GM23338 (cell line): ENCODE measurements at regions not wholly inside any gene's neighbourhood (a gene's known extent, or its start where the extent isn't known, plus 50 kb on each side); places are given as distances from the start of the nearest gene placed in this dataset.
A peak's percentile ranks its signal among the peaks of the same experiment; 100 is the strongest.
"Not testable (repeated sequence)": the region's sequence is repeated elsewhere in the genome, so short reads cannot be mapped to it uniquely, and the experiment has no call there.

ENCODE experiments used
- ATAC-seq: fragments of 200-7000 bp; cut with Tn5 transposase; 3 replicates; pipeline ENCODE4 v1.9.1; 2020
- DNase-seq: peaks from one replicate; pipeline ENCODE4 v3.0.0-alpha.2; 2015; ENCODE audit warnings: low spot score
- H2AFZ ChIP-seq: fragments of 200-600 bp; sonication (generic); 2 replicates; pipeline ENCODE4 v1.8.0; 2016; ENCODE audit warnings: antibody characterized with exemption, mild to moderate bottlenecking, moderate library complexity
- H3F3A ChIP-seq: fragments of 200-600 bp; sonication (generic); replicated peaks from 2 replicates; pipeline ENCODE4 v1.8.0; 2017; ENCODE audit warnings: antibody characterized with exemption, mixed run types, low read depth
- H3K27ac ChIP-seq: fragments of 200-600 bp; sonication (generic); 2 replicates; pipeline ENCODE4 v1.6.1; 2016; ENCODE audit warnings: low read depth
- H3K27me3 ChIP-seq: fragments of 200-600 bp; sonication (generic); 2 replicates; pipeline ENCODE4 v1.8.0; 2016; ENCODE audit warnings: mild to moderate bottlenecking, mixed run types, moderate library complexity; ENCODE audit not compliant: insufficient read depth
- H3K36me3 ChIP-seq: fragments of 200-600 bp; sonication (generic); 2 replicates; pipeline ENCODE4 v1.8.0; 2016; ENCODE audit warnings: mild to moderate bottlenecking; ENCODE audit not compliant: insufficient read depth
- H3K4me1 ChIP-seq: fragments of 200-600 bp; sonication (generic); 2 replicates; pipeline ENCODE4 v1.8.0; 2016; ENCODE audit warnings: mild to moderate bottlenecking, moderate library complexity; ENCODE audit not compliant: insufficient read depth
- H3K4me2 ChIP-seq: fragments of 200-600 bp; sonication (generic); 2 replicates; pipeline ENCODE4 v1.7.1; 2017; ENCODE audit warnings: mixed run types
- H3K4me3 ChIP-seq: fragments of 200-600 bp; sonication (generic); 2 replicates; pipeline ENCODE4 v1.6.1; 2016; ENCODE audit warnings: mixed run types
- H3K79me2 ChIP-seq: fragments of 200-600 bp; sonication (generic); replicated peaks from 2 replicates; pipeline ENCODE4 v1.8.0; 2017; ENCODE audit warnings: mild to moderate bottlenecking; ENCODE audit not compliant: insufficient read depth
- H3K9me2 ChIP-seq: fragments of 200-600 bp; sonication (generic); 2 replicates; pipeline ENCODE4 v1.8.0; 2017; ENCODE audit not compliant: insufficient read depth
- H4K20me1 ChIP-seq: fragments of 200-600 bp; sonication (generic); replicated peaks from 2 replicates; pipeline ENCODE4 v1.8.0; 2017; ENCODE audit warnings: mild to moderate bottlenecking; ENCODE audit not compliant: insufficient read depth
- H3K27ac Mint-ChIP-seq: 2 replicates; pipeline ENCODE4 v1.8.0; 2020; ENCODE audit warnings: inconsistent platforms, mild to moderate bottlenecking, moderate library complexity, mixed read lengths
- H3K27me3 Mint-ChIP-seq: 3 replicates; pipeline ENCODE4 v1.8.0; 2022; ENCODE audit warnings: low read depth, mild to moderate bottlenecking, moderate library complexity, mixed read lengths, inconsistent platforms; ENCODE audit not compliant: insufficient read depth, poor library complexity
- H3K36me3 Mint-ChIP-seq: 3 replicates; pipeline ENCODE4 v1.8.0; 2021; ENCODE audit warnings: low read depth, mild to moderate bottlenecking, inconsistent platforms, moderate library complexity, mixed read lengths
- H3K4me1 Mint-ChIP-seq: 3 replicates; pipeline ENCODE4 v1.8.0; 2020; ENCODE audit warnings: mild to moderate bottlenecking, inconsistent platforms, mixed read lengths
- H3K4me3 Mint-ChIP-seq: 3 replicates; pipeline ENCODE4 v1.8.0; 2021; ENCODE audit warnings: moderate library complexity, mild to moderate bottlenecking, inconsistent platforms, mixed read lengths
- H3K9me3 Mint-ChIP-seq: 3 replicates; pipeline ENCODE4 v1.8.0; 2020; ENCODE audit warnings: moderate library complexity, mild to moderate bottlenecking, inconsistent platforms, mixed read lengths
- CREB1 ChIP-seq: fragments of 250-450 bp; sonication (Bioruptor Pico); IDR thresholded peaks from 2 replicates; pipeline ENCODE4 v1.5.0; 2020; ENCODE audit warnings: low read depth, mild to moderate bottlenecking, moderate library complexity
- EZH2 ChIP-seq: fragments of 200-600 bp; sonication (generic); IDR thresholded peaks from one replicate; pipeline ENCODE4 v1.8.0; 2017; ENCODE audit warnings: antibody characterized with exemption, mild to moderate bottlenecking, low read depth; ENCODE audit not compliant: unreplicated experiment
- EZH2phosphoT487 ChIP-seq: fragments of 200-600 bp; sonication (generic); IDR thresholded peaks from one replicate; pipeline ENCODE4 v1.8.1; 2018; ENCODE audit warnings: antibody characterized with exemption; ENCODE audit not compliant: unreplicated experiment
- NANOG ChIP-seq: IDR thresholded peaks from 2 replicates; pipeline ENCODE4 v1.6.1; 2016; ENCODE audit warnings: antibody characterized with exemption, borderline replicate concordance
- POLR2AphosphoS5 ChIP-seq: IDR thresholded peaks from 2 replicates; pipeline ENCODE4 v1.6.1; 2016; ENCODE audit warnings: antibody characterized with exemption, low read depth
- STAT1 ChIP-seq: IDR thresholded peaks from one replicate; pipeline ENCODE4 v1.6.1; 2016; ENCODE audit warnings: antibody characterized with exemption; ENCODE audit not compliant: unreplicated experiment
- TF ChIP-seq, protein P1 (sequence below), 2 experiments: fragments of 200-600 bp in 1 of 2; sonication (generic) in 1 of 2; conservative IDR thresholded peaks; 2 replicates each; pipeline versions ENCODE4 v1.5.1 to v1.6.1; 2016 to 2017; ENCODE audit warnings: antibody characterized with exemption in 2 of 2, low read depth in 2 of 2, mild to moderate bottlenecking in 2 of 2, moderate library complexity in 1 of 2
- TF ChIP-seq, protein P2 (sequence below): IDR thresholded peaks from 2 replicates; pipeline ENCODE4 v1.6.1; 2016; ENCODE audit warnings: antibody characterized with exemption

DNA sequence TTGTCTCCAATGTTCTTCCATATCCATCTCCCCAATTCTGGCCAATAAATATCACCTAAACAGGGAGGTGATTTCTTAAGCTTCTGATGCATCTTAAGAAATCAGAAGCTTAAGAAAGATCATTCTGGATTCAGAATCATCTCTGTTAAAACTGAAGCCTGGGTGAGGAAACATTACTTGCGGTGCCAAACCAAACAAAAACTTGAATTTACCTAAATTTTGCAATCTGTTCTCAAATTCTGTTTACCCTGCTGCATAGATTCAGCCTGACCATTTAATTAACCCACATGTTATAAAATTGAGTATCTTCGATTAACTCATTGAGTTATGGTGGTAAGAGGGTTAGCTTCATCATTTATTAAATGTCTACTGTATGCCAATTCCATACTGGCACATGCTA, 204.4 kb upstream of the ZNF385D start (continued):
- TF ChIP-seq, protein P1, sequence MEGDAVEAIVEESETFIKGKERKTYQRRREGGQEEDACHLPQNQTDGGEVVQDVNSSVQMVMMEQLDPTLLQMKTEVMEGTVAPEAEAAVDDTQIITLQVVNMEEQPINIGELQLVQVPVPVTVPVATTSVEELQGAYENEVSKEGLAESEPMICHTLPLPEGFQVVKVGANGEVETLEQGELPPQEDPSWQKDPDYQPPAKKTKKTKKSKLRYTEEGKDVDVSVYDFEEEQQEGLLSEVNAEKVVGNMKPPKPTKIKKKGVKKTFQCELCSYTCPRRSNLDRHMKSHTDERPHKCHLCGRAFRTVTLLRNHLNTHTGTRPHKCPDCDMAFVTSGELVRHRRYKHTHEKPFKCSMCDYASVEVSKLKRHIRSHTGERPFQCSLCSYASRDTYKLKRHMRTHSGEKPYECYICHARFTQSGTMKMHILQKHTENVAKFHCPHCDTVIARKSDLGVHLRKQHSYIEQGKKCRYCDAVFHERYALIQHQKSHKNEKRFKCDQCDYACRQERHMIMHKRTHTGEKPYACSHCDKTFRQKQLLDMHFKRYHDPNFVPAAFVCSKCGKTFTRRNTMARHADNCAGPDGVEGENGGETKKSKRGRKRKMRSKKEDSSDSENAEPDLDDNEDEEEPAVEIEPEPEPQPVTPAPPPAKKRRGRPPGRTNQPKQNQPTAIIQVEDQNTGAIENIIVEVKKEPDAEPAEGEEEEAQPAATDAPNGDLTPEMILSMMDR (conservative IDR thresholded peaks at IDR 0.05; ENCODE audit: low read depth in 2 of 2) = no peak
- TF ChIP-seq POLR2AphosphoS5 = no peak
- no peak for TF ChIP-seq NANOG

DNA sequence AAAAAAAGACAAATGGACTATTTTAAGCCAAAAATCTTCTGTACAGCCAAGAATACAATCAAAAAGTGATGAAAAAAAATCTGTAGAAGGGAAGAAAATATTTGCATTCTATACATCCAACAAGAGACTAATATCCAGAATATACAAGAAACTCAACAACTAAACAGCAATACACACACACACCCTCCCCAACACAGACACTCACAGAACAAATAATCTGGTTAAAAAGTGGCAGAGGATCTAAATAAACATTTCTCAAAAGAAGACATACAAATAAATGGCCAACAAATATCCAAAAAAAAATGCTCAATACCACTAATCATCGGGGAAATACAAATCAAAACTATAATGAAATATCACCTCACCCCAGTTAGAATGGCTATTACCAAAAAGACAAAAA, 209.0 kb upstream of the ZNF385D start:
- Histone ChIP-seq H3K4me2 (no peak overlapping the region), H3K4me1 (no peaks in the 10 kb centered on the region), H3K9me2 (no peaks in the 10 kb centered on the region), H3K27ac (no peak overlapping the region), H3K79me2 (no peaks in the 10 kb centered on the region), H3F3A (no peaks in the 10 kb centered on the region), H4K20me1 (no peaks in the 10 kb centered on the region), H3K36me3 (no peaks in the 10 kb centered on the region), H3K27me3 (no peaks in the 10 kb centered on the region), H2AFZ (no peak overlapping the region), H3K4me3 (no peak overlapping the region)
- ATAC-seq (no peak), DNase-seq (no peak)
- 0 out of 2 replicates have a peak overlapping the region, but pooled peaks have one; percentile 4 for H3K27ac Mint-ChIP-seq
- no peaks in the 10 kb centered on the region for H3K9me3 Mint-ChIP-seq
- TF ChIP-seq EZH2 = no peak
- TF ChIP-seq, protein P1 (conservative IDR thresholded peaks at IDR 0.05; ENCODE audit: low read depth in 2 of 2) = no peak
- TF ChIP-seq STAT1 = no peak
- no peak for TF ChIP-seq EZH2phosphoT487
- TF ChIP-seq CREB1 (CRISPR knock-in tag) = no peak
- TF ChIP-seq, protein P2, sequence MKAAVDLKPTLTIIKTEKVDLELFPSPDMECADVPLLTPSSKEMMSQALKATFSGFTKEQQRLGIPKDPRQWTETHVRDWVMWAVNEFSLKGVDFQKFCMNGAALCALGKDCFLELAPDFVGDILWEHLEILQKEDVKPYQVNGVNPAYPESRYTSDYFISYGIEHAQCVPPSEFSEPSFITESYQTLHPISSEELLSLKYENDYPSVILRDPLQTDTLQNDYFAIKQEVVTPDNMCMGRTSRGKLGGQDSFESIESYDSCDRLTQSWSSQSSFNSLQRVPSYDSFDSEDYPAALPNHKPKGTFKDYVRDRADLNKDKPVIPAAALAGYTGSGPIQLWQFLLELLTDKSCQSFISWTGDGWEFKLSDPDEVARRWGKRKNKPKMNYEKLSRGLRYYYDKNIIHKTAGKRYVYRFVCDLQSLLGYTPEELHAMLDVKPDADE = no peak
- no peaks in the 10 kb centered on the region for H3K4me1 Mint-ChIP-seq
- no peak overlapping the region for H3K4me3 Mint-ChIP-seq
- no peaks in the 10 kb centered on the region for H3K36me3 Mint-ChIP-seq
- no peaks in the 10 kb centered on the region for H3K27me3 Mint-ChIP-seq

DNA sequence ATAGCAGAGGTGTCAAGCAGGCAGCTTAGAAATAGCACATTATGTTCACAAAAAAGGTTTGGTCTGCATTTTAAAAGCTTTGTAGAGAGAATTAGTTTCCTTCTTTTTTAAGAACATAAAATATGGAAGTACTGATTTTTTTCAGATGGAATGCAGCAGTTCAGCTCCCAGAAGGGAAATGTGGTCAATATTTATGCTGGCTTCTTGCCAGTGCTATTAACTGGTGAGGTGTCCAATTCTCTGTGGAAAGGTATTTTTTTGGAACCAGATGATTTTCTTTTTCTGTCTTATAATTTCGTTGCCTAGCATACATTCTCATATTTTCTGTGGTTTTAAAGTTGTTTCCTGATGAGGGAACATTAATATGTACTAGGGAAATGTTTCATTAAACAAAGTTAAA, 211.4 kb upstream of the ZNF385D start:
- H3K27me3 Mint-ChIP-seq = no peaks in the 10 kb centered on the region
- H3K4me3 Mint-ChIP-seq = no peak overlapping the region
- no peak overlapping the region for H3K27ac ChIP-seq
- TF ChIP-seq POLR2AphosphoS5 = no peak
- H3K9me2 ChIP-seq = no peaks in the 10 kb centered on the region
- no peaks in the 10 kb centered on the region for H3F3A ChIP-seq
- no peaks in the 10 kb centered on the region for H3K4me1 Mint-ChIP-seq
- H3K9me3 Mint-ChIP-seq = no peaks in the 10 kb centered on the region
- no peaks in the 10 kb centered on the region for H3K36me3 ChIP-seq
- no peak overlapping the region for H3K27ac Mint-ChIP-seq
- no peaks in the 10 kb centered on the region for H3K27me3 ChIP-seq
- H3K79me2 ChIP-seq = no peaks in the 10 kb centered on the region
- ATAC-seq (no peak), DNase-seq (no peak)
- H4K20me1 ChIP-seq = no peaks in the 10 kb centered on the region
- no peaks in the 10 kb centered on the region for H3K36me3 Mint-ChIP-seq
- H3K4me3 ChIP-seq = no peak overlapping the region
- H3K4me2 ChIP-seq = no peak overlapping the region
- H2AFZ ChIP-seq = no peak overlapping the region
- H3K4me1 ChIP-seq = no peaks in the 10 kb centered on the region

DNA sequence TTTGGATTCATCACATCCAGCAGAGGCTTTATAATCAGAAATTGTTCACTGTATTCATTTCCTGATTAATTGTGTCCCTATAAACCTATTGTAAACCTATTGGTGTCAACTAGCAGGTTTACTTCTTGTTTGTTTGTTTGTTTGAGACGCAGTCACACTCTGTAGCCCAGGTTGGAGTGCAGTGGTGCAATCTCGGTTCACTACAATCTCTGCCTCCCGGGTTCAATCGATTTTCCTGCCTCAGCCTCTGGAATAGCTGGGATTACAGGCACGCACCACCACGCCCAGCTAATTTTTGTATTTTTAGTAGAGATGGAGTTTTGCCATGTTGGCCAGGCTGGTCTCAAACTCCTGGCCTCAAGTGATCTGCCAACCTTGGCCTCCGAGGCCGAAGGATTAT, 215.4 kb upstream of the ZNF385D start:
- H3K27ac ChIP-seq, H2AFZ ChIP-seq, H3K79me2 ChIP-seq, H3K4me1 ChIP-seq, H3K36me3 Mint-ChIP-seq, H3K36me3 ChIP-seq, H3K4me2 ChIP-seq, ATAC-seq, H3F3A ChIP-seq, H3K4me3 ChIP-seq, H3K9me2 ChIP-seq, H3K9me3 Mint-ChIP-seq, H3K27me3 Mint-ChIP-seq, DNase-seq, H4K20me1 ChIP-seq, H3K27ac Mint-ChIP-seq, H3K27me3 ChIP-seq, H3K4me1 Mint-ChIP-seq, H3K4me3 Mint-ChIP-seq: not testable (repeated sequence)
